ENCODE measurements at regions not wholly inside any gene's neighbourhood (a gene's known extent, or its start where the extent isn't known, plus 50 kb on each side); places are given as distances from the start of the nearest gene placed in this dataset.

- H3K4me3 ChIP-seq (ENCODE audit: low read length), result no peak overlapping the region
- no peak overlapping the region for H3K9ac ChIP-seq (ENCODE audit: low read length)
- H3K27me3 ChIP-seq (ENCODE audit: control insufficient read depth, insufficient read depth, low read length), result no peaks in the 10 kb centered on the region
- H3K36me3 ChIP-seq (ENCODE audit: control insufficient read depth, insufficient read depth, low read length), result no peaks in the 10 kb centered on the region
- H3K9me3 ChIP-seq (ENCODE audit: control insufficient read depth, low read length), result no peaks in the 10 kb centered on the region
- H3K4me1 ChIP-seq (ENCODE audit: control insufficient read depth, insufficient read depth, low read length), result no peaks in the 10 kb centered on the region
Measured at GRCh38 chr5:52668544-52669185, 119.1 kb upstream of the ITGA1 start.

- H3K27me3 ChIP-seq (ENCODE audit: control insufficient read depth, insufficient read depth, low read length), result no peaks in the 10 kb centered on the region
- no peak overlapping the region for H3K4me3 ChIP-seq (ENCODE audit: low read length)
- H3K9ac ChIP-seq (ENCODE audit: low read length), result no peak overlapping the region
- no peaks in the 10 kb centered on the region for H3K4me1 ChIP-seq (ENCODE audit: control insufficient read depth, insufficient read depth, low read length)
- no peaks in the 10 kb centered on the region for H3K9me3 ChIP-seq (ENCODE audit: control insufficient read depth, low read length)
- H3K36me3 ChIP-seq (ENCODE audit: control insufficient read depth, insufficient read depth, low read length), result no peaks in the 10 kb centered on the region
Measured at GRCh38 chr5:52672459-52672858, 115.3 kb upstream of the ITGA1 start.

DNA sequence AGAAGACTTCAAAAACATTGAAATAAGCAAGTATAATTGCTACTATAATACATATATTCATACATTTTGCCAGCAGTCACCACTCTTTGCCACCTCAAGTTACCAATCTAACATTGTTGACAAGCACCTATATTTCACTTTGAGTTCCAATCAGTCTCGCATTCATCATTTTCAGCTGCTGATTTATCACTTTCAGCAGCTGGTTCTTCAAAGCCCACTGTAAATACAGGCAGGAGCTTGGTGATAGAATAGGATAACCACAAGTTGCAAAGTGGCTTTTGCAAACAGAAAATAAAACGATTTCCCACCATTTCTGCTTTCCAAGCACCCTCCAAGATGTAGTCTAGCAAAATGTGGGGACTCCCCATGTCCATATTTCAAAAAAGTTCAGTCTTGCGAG is 114.2 kb upstream of the ITGA1 start:
- no peaks in the 10 kb centered on the region for H3K9me3 ChIP-seq (ENCODE audit: control insufficient read depth, low read length)
- no peak overlapping the region for H3K4me3 ChIP-seq (ENCODE audit: low read length)
- no peaks in the 10 kb centered on the region for H3K36me3 ChIP-seq (ENCODE audit: control insufficient read depth, insufficient read depth, low read length)
- no peaks in the 10 kb centered on the region for H3K27me3 ChIP-seq (ENCODE audit: control insufficient read depth, insufficient read depth, low read length)
- no peak overlapping the region for H3K9ac ChIP-seq (ENCODE audit: low read length)
- H3K4me1 ChIP-seq (ENCODE audit: control insufficient read depth, insufficient read depth, low read length), result no peaks in the 10 kb centered on the region

DNA sequence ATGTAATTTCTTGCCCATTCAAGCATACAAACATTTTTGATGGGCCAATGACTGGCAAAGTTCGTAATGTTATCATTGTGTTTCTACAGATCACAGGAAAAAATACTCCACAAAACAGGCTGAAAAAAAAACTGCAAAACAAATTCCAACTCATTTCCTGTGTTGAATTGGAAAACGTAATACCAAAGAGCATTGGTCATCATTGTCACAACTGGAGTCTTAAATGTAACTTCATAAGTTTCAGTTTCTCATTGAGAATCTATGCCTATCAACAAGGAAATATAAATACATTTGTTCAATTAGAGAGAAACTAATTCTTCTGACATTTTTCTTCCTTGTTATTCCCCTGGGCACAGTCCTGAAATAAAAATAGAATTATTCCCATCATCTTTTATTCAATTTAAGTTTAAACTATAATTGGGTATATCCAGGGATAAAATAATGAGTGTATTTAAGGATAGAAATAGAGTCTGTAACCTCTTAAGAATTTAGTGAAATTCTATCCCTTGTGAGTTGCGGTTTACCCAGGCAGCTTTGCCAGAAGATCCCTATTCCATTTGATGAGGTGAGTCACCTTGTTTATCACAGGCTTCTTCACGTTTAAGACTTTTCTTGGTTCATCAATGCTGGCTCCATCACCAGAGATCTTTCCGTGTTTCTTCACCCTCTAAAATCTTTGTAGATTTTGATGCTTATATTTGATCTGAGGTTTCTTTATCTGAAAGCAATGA is 112.7 kb upstream of the ITGA1 start:
- Histone ChIP-seq H3K9ac (ENCODE audit: low read length) (no peak overlapping the region), H3K4me1 (ENCODE audit: control insufficient read depth, insufficient read depth, low read length) (no peaks in the 10 kb centered on the region), H3K4me3 (ENCODE audit: low read length) (no peak overlapping the region), H3K27me3 (ENCODE audit: control insufficient read depth, insufficient read depth, low read length) (no peaks in the 10 kb centered on the region), H3K36me3 (ENCODE audit: control insufficient read depth, insufficient read depth, low read length) (no peaks in the 10 kb centered on the region), H3K9me3 (ENCODE audit: control insufficient read depth, low read length) (no peaks in the 10 kb centered on the region)

DNA sequence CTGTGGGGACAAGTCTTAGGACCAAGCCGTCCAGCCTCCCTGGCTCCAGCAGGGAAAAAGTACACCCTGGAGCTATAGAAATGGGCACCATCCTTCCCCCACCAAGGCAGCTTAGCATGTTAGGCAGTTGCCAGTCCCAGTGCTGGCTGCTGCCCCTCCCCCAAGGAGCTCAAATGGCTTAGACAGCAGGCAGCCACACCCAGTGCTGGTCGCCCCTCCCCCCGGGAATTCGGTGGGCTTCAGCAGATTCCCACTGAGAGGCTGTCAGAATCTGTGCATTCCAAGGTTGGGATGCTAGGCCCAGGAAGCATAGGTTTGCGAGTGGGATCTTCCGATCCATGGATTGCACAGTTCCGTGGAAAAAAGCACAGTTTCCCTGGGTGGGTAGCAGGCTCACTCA is 105.2 kb upstream of the ITGA1 start:
- Histone ChIP-seq H3K4me3 (ENCODE audit: low read length) (no peak overlapping the region), H3K4me1 (ENCODE audit: control insufficient read depth, insufficient read depth, low read length) (no peaks in the 10 kb centered on the region), H3K27me3 (ENCODE audit: control insufficient read depth, insufficient read depth, low read length) (no peaks in the 10 kb centered on the region), H3K36me3 (ENCODE audit: control insufficient read depth, insufficient read depth, low read length) (no peaks in the 10 kb centered on the region), H3K9ac (ENCODE audit: low read length) (no peak overlapping the region), H3K9me3 (ENCODE audit: control insufficient read depth, low read length) (no peaks in the 10 kb centered on the region)

DNA sequence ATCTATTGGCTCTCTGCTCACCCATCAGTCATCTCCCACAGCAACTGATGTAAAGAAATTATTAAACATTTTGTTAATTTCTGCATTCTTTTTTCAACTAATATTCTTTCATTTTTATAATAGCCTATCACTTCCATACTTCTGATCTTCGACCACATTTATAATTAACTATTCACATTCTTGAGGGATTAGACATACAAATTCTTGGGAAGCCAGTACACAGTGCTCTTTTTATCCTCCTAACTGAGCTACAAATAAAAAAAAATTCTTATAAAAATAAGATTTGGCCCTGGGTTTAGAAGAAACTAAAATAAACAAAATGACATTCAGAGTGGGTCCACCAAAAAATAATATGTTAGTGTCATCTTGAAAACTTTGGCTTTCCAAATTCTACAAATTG is 103.7 kb upstream of the ITGA1 start:
- Histone ChIP-seq H3K4me3 (ENCODE audit: low read length) (no peak overlapping the region), H3K27me3 (ENCODE audit: control insufficient read depth, insufficient read depth, low read length) (no peaks in the 10 kb centered on the region), H3K36me3 (ENCODE audit: control insufficient read depth, insufficient read depth, low read length) (no peaks in the 10 kb centered on the region), H3K9me3 (ENCODE audit: control insufficient read depth, low read length) (no peaks in the 10 kb centered on the region), H3K4me1 (ENCODE audit: control insufficient read depth, insufficient read depth, low read length) (no peaks in the 10 kb centered on the region), H3K9ac (ENCODE audit: low read length) (no peak overlapping the region)

- Histone ChIP-seq H3K9ac (ENCODE audit: low read length) (no peak overlapping the region), H3K4me3 (ENCODE audit: low read length) (no peak overlapping the region), H3K36me3 (ENCODE audit: control insufficient read depth, insufficient read depth, low read length) (no peaks in the 10 kb centered on the region), H3K27me3 (ENCODE audit: control insufficient read depth, insufficient read depth, low read length) (no peaks in the 10 kb centered on the region), H3K4me1 (ENCODE audit: control insufficient read depth, insufficient read depth, low read length) (no peaks in the 10 kb centered on the region), H3K9me3 (ENCODE audit: control insufficient read depth, low read length) (no peaks in the 10 kb centered on the region)
Measured at GRCh38 chr5:52685566-52685965, 102.2 kb upstream of the ITGA1 start.

DNA sequence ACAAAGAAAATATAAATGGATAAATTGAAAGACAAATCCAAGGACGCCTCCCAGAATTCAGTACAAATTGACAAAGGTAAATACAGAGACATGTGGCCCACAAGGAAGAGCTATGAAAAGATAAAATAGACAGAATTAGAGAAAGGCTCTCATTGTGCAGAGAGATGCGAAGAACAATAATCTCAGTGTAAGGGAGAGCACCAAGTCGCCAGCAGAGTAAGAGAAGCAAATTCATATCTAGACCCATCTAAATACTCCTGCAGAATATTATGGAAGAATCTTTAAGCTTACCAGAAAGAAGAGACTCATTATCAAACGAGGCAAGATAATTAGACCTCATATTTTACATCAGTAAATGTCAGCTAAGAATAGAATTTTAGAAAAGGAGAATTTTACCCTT is 101.7 kb upstream of the ITGA1 start:
- Histone ChIP-seq H3K9ac (ENCODE audit: low read length) (no peak overlapping the region), H3K9me3 (ENCODE audit: control insufficient read depth, low read length) (no peaks in the 10 kb centered on the region), H3K36me3 (ENCODE audit: control insufficient read depth, insufficient read depth, low read length) (no peaks in the 10 kb centered on the region), H3K27me3 (ENCODE audit: control insufficient read depth, insufficient read depth, low read length) (no peaks in the 10 kb centered on the region), H3K4me1 (ENCODE audit: control insufficient read depth, insufficient read depth, low read length) (no peaks in the 10 kb centered on the region), H3K4me3 (ENCODE audit: low read length) (no peak overlapping the region)

DNA sequence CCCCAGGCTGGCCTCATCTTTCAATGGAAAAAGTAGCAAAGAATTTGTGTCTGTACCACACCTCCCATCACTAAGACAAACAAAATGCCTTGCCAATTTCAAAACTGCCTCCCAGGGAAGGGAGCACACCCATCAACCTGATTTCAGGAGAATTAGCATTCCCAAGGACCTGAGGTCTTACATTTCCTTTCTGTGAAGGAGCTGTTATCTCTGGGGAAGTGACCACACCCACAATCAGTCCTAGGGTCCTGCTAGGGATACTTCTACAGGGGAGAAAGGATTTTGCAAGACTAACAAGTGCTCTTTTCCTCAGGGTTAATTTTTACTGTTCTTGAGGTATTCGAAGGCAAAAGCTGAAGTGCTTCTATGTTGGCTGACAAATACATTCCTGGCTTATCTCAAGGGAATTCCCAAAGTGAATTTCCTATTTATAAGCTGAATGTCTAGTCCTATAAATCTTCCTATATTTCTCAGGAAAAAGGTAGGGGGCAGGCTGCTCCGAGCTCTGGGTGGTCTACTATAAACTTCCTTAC is 97.4 kb upstream of the ITGA1 start:
- Histone ChIP-seq H3K4me1 (ENCODE audit: control insufficient read depth, insufficient read depth, low read length) (no peaks in the 10 kb centered on the region), H3K4me3 (ENCODE audit: low read length) (no peak overlapping the region), H3K9ac (ENCODE audit: low read length) (no peak overlapping the region), H3K9me3 (ENCODE audit: control insufficient read depth, low read length) (no peaks in the 10 kb centered on the region), H3K27me3 (ENCODE audit: control insufficient read depth, insufficient read depth, low read length) (no peaks in the 10 kb centered on the region), H3K36me3 (ENCODE audit: control insufficient read depth, insufficient read depth, low read length) (no peaks in the 10 kb centered on the region)

DNA sequence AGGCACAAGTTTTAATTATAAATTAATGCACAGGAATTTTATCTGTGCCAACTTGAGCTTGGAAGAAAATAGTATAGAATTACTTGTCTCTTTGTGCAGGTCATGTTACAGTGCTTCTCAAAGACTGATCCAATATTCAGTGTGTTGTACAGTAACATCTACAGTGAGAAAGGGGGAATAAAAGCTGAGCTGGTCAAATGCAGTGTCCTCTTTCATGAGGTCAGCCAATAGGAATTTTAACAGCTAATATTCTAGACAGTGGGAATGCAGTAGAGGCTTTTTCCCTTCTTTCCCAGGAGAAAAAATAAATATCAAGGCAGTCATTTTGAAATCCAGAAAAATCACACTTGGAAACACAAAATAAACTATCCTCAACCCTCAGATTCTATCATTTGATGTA is 95.7 kb upstream of the ITGA1 start:
- Histone ChIP-seq H3K4me1 (ENCODE audit: control insufficient read depth, insufficient read depth, low read length) (no peaks in the 10 kb centered on the region), H3K9ac (ENCODE audit: low read length) (no peak overlapping the region), H3K9me3 (ENCODE audit: control insufficient read depth, low read length) (no peaks in the 10 kb centered on the region), H3K27me3 (ENCODE audit: control insufficient read depth, insufficient read depth, low read length) (no peaks in the 10 kb centered on the region), H3K4me3 (ENCODE audit: low read length) (no peak overlapping the region), H3K36me3 (ENCODE audit: control insufficient read depth, insufficient read depth, low read length) (no peaks in the 10 kb centered on the region)

GRCh38 chr5:52692606-52693005 is 95.1 kb upstream of the ITGA1 start:
- no peak overlapping the region for H3K4me3 ChIP-seq (ENCODE audit: low read length)
- H3K4me1 ChIP-seq (ENCODE audit: control insufficient read depth, insufficient read depth, low read length), result no peaks in the 10 kb centered on the region
- no peaks in the 10 kb centered on the region for H3K36me3 ChIP-seq (ENCODE audit: control insufficient read depth, insufficient read depth, low read length)
- H3K9me3 ChIP-seq (ENCODE audit: control insufficient read depth, low read length), result no peaks in the 10 kb centered on the region
- H3K9ac ChIP-seq (ENCODE audit: low read length), result no peak overlapping the region
- no peaks in the 10 kb centered on the region for H3K27me3 ChIP-seq (ENCODE audit: control insufficient read depth, insufficient read depth, low read length)

- Histone ChIP-seq H3K9ac (ENCODE audit: low read length) (no peak overlapping the region), H3K4me3 (ENCODE audit: low read length) (no peak overlapping the region), H3K9me3 (ENCODE audit: control insufficient read depth, low read length) (no peaks in the 10 kb centered on the region), H3K4me1 (ENCODE audit: control insufficient read depth, insufficient read depth, low read length) (no peaks in the 10 kb centered on the region), H3K27me3 (ENCODE audit: control insufficient read depth, insufficient read depth, low read length) (no peaks in the 10 kb centered on the region), H3K36me3 (ENCODE audit: control insufficient read depth, insufficient read depth, low read length) (no peaks in the 10 kb centered on the region)
Measured at GRCh38 chr5:52693280-52693679, 94.4 kb upstream of the ITGA1 start.

All from mucosa of stomach (tissue), 1 donor.